IPS-NIHi11 (cell line): ENCODE measurements at regions not wholly inside any gene's neighbourhood (a gene's known extent, or its start where the extent isn't known, plus 50 kb on each side); places are given as distances from the start of the nearest gene placed in this dataset.

Experiments used
- DNase-seq: peaks from one replicate; pipeline ENCODE4 v3.0.0; 2012; ENCODE audit warnings: mixed read lengths, low spot score

DNA sequence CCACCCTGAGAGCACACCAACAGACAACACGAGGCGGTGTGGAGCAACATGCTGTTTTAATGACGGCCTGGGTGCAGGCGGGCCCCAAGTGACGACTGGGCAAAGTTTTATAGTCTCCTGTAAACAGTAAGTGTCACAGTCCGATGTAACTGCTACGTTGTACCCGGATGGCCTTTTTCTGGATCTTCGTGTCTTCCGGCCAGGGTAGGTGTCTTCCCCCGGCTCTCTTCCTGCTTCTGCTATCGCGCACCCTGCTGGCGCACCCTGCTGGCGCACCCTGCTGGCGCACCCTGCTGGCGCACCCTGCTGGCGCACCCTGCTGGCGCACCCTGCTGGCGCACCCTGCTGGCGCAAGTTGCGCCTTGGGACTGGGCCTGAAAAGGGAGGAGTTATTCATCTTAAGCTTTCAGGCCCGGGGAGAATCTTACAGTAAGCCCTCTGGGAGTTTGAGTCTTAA, 143.0 kb upstream of the TARS1 start:
- DNase-seq = no peak

GRCh38 chr5:33299621-33300208, 141.1 kb upstream of the TARS1 start:
- no peak for DNase-seq

DNA sequence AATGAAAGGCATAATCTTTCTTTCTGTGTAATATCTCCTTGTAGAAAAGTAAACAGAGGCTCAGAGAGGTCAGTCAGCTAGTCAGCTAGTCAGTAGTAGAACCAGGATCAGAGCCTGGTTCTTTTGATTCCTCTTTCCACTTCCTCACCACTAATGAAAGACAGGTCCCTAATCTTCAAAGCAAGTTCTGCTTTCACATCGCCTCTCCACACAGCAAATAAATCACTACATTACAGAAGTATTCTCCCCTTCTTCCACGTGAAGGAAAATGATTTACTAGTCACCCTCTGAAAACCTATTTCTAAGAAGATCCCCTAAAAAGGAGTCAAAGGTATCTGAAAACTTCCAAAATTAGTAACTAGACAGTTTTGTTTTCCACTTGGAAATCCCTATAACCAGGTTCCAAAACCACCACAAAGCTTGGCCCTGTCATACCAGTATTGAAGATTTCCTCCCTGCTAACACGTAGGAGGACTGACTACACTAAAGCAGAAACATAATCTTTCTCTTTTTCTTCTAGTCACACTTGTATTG, 140.5 kb upstream of the TARS1 start:
- DNase-seq = no peak

- no peak for DNase-seq
Observed at GRCh38 chr5:33303579-33304095, 137.1 kb upstream of the TARS1 start.

DNA sequence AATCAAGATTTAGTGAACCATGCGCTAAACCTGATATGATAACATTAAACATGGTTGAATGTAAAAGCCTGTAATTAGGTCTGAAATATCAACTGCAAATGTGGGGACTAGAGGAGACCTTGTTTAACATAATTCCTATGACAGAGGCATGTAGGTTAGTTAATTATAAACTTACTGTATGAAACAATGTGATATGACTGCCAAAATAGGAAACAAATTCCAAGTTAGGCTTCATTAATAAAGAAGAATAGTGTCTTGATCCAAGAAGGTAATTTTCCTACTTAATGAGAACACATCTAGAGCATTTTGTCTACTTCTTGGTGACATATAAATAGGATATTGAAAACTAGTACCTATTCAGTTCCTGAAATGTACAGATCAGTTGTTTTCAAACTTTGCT, 136.2 kb upstream of the TARS1 start:
- no peak for DNase-seq

DNA sequence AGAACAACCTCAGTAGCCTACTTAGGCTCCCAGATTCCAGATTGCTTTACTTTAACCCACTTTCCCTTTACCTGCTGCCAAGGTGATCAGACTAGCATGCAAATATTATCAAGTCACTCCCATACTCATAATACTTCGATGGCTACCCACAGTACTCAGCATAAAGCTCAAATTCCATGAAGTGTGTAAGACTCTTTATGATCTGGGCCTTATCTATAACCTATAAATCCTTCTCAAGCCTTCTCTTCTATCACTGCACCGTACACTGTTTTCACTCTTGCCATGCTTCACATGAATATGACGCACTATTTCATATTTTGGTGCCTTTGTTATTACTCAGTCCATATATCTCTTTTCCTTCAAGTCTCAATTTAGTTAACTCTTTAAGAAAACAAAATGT, 135.2 kb upstream of the TARS1 start:
- no peak for DNase-seq

DNA sequence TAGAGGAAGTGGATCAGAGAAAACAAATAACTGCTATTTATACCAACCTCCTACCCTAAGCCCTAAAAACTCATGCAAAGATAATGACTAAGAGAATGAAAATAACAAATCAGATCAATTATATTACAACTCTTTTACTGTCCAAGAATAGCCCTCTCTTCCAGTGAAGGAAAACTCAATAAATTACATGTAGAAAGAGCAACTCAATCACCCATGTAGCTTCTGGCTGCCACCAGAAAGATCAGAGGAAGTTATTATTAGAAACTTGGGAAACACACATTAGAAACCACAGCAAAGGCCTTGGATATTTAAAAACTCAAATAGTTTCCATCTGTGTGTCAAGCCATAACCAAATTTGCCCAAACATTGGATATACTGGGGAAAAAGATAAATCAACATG, 134.0 kb upstream of the TARS1 start:
- DNase-seq = no peak

- DNase-seq = no peak
Observed at GRCh38 chr5:33308586-33308985, 132.2 kb upstream of the TARS1 start.

- DNase-seq = no peak
Observed at GRCh38 chr5:33309068-33309467, 131.7 kb upstream of the TARS1 start.

DNA sequence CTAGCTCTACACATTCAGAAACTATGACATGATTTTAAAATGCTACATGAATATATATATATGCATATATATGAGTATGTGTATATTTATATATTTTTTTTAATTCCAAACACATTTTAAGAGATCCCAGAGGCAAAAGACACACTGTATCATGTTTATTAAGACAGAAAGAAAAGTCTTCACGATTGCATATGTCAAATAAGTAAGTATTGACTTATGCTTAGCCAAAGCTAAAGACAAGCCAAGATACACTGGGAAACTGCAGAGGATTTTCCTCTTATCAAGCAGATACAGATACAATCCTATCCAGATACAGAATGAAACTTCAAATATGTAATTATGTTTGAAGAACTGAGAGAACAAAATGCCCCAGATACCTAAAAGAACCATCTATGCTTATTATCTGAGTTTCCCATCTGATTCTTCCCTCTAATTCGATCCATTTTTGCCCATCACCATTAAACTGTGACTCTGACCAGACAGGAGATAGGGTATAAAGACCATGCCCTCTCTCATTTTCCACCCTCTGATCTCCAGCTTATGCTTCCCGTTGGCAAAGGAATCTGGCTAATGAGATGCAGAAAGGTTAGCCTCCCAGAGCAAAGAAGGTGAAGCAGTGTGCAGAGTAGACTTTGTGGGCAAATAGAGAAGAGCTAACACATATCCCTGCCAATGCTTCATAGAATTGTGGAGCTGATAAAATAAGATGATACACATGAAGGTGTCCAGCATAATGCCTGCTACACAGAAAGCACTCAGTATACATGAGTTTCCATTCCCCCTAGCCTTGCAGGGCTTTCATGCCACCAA, 131.0 kb upstream of the TARS1 start:
- no peak for DNase-seq

DNA sequence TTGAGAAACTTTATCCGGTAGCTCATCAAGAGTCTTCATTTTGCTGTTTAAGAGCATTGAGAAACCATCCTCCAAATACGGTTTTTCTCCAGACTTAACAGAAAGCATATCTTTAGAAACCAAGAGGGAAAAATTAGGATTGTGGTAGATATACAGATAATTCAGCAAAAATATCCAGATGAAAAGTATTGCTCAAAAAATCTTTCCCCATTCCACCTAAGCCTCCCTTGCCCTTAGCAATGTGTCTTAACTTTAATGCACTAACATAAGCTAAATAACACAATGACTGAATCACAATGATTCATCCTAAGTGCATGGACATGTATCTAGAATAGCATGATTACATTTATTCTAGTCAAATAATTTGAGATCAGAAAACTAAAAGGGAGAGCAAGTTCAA, 130.3 kb upstream of the TARS1 start:
- no peak for DNase-seq

- no peak for DNase-seq
Observed at GRCh38 chr5:33311893-33312292, 128.9 kb upstream of the TARS1 start.

GRCh38 chr5:33312571-33313549, 127.9 kb upstream of the TARS1 start:
- no peak for DNase-seq

GRCh38 chr5:33315189-33315588, 125.6 kb upstream of the TARS1 start:
- no peak for DNase-seq

- DNase-seq = no peak
Observed at GRCh38 chr5:33316773-33317172, 124.0 kb upstream of the TARS1 start.

GRCh38 chr5:33317271-33317670, 123.5 kb upstream of the TARS1 start:
- DNase-seq = no peak

DNA sequence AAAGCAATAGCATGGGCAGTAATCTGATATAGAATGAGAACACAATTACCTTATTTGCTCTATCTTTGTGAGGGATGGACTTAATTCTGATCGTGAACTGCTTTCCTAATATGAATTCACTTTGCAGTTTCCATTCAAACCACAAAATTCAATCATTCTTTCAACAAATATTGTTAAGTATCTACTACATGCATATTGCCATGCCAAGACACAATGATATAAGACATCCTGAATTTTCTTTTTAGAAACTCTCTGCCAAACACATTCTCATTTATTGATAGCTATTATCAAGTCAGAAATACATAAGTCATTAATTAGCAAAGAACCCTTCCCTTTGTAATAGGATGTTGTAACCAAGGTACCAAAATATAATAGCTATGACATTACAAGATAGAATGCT, 121.6 kb upstream of the TARS1 start:
- DNase-seq = no peak

DNA sequence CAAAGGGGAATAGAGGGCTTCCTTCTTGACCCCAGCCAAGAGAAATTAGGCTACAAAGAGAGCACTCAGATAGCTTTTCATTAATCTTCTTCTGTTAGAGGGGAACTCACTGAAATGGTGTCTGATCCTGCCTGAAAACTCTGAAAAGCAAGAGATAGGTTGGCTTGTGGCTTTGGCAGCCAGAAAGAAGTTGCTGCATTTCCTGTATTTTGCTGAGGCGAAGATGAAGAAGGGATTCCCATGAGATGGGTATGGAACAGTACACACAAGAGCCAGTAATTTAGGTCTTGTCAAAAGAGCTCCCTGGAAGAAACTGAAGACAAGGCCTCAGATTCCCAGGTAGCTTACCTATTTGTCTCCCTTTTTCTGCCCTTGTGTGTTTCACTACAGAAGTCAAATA, 120.9 kb upstream of the TARS1 start:
- DNase-seq = no peak

DNA sequence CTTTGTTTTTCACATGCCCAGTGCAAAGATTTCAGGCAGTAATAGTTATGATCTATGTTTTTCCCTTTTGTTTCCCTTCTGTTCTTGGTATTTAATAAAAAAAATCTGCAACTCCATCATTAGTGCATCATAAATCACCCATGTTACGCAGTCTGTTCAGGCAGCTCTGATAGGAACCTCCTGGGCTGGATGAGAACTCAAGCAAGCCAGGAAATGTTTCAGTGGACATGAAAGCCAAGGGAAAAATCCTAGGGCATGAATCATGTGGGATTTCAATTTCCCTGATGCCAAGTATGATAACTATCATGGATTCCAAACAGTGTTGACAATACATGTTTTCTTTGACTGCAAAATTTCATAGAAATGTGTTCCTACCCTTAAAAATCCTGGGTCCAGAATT, 119.7 kb upstream of the TARS1 start:
- no peak for DNase-seq

DNA sequence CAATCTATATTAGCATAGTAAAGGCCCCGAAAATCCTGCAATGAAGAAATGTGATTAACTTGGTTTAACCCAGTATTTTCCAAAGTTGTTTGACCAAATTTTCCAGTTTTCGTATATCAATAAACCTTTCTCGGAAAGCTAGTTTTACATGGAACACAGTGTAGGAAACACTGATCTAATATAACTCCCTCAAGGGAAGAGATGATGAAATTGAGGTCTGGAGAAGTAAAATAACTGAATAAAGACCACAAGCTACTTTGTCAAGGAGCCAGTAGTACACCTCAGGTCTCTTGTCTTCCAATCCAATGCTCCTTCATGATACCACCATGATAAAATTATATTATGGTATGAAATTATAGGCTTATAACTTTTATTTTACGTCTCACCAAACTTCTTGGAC, 118.1 kb upstream of the TARS1 start:
- DNase-seq = no peak

DNA sequence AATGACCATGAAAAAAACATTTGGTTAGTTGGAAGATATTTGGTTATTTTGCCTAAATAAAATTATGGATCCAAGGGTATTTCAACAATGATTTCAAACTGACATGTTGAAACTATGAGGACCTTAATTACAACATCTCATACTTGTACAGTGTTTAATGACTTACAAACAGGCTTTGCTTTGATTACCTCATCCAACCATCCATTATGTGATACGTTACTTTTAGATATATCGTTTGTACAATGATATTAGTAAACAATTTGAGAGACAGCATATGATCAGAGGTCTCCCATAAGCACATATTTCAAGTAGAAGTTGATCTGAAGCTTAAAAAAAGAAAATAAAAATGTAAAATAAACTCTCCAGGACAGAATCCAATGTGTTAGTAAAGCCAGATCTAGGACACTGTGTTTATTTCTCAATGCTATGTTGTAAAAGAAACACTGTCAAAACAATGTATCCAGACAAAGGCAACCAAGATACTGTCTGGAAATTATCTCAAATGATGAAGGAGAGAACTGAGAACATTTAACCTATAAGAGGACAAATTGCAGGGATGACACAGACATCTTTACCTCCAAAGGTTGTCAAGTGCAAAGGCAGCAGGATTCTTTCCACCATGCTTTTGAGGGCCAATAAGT, 116.0 kb upstream of the TARS1 start:
- no peak for DNase-seq

DNA sequence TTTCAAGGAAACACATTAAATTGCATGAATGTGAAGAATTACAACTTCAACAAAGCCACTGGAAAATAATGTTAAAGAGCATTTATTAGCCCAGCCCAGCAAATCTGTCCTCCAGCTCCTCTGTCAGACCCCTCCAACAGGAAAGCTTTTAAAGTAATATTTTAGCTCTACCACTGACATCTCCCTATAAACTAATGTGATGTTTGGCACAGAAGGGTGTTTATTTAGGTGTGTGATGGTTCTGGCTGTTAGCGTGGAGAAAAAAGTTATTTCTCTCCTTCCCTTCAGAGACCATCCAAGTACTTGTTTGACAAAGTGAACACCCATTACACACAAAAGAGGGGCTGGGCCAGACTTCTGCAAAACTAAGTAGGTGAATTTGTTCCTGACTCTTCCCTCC, 111.9 kb upstream of the TARS1 start:
- no peak for DNase-seq
